ENCODE measurements at regions not wholly inside any gene's neighbourhood (a gene's known extent, or its start where the extent isn't known, plus 50 kb on each side); places are given as distances from the start of the nearest gene placed in this dataset.
"Not testable (repeated sequence)": the region's sequence is repeated elsewhere in the genome, so short reads cannot be mapped to it uniquely, and the experiment has no call there.

DNA sequence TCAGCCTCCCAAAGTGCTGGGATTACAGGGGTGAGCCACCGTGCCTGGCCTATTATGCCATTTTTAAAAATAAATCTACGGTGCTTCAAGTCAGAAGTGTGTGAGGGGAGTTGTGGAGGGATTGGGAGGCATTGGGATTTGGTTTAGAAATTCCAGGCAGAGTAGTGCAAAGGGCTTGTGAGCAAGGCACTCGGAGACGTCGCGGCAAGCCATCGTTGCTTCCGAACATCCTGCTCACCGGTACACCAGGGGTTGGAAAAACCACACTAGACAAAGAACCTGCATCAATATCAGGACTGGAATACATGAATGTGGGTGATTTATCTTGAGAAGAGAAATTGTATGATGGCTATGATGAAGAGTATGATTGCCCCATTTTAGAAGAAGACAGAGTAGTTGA, 227.0 kb downstream of the ALG10 start:
- H3K4me3 ChIP-seq (replicated peaks in 1 of 4; ENCODE audit: control extremely low read depth in 1 of 4, insufficient read depth in 1 of 4, low read depth in 3 of 4, low read length in 4 of 4): no peak overlapping the region
- TF ChIP-seq, protein P1, sequence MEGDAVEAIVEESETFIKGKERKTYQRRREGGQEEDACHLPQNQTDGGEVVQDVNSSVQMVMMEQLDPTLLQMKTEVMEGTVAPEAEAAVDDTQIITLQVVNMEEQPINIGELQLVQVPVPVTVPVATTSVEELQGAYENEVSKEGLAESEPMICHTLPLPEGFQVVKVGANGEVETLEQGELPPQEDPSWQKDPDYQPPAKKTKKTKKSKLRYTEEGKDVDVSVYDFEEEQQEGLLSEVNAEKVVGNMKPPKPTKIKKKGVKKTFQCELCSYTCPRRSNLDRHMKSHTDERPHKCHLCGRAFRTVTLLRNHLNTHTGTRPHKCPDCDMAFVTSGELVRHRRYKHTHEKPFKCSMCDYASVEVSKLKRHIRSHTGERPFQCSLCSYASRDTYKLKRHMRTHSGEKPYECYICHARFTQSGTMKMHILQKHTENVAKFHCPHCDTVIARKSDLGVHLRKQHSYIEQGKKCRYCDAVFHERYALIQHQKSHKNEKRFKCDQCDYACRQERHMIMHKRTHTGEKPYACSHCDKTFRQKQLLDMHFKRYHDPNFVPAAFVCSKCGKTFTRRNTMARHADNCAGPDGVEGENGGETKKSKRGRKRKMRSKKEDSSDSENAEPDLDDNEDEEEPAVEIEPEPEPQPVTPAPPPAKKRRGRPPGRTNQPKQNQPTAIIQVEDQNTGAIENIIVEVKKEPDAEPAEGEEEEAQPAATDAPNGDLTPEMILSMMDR (conservative IDR thresholded peaks at IDR 0.05 in 1 of 2, IDR thresholded peaks at IDR 0.05 in 1 of 2; ENCODE audit: low read depth in 1 of 2, low read length in 2 of 2): no peak
- no peak for TF ChIP-seq EZH2 (IDR thresholded peaks at IDR 0.05; ENCODE audit: low read length, missing control alignments)
- no peak overlapping the region for H3K27ac ChIP-seq (ENCODE audit: insufficient read depth, low read length)
- no peak overlapping the region for H2AFZ ChIP-seq (ENCODE audit: low read length)
- H3K9ac ChIP-seq (ENCODE audit: insufficient read depth, low read length): no peak overlapping the region
- no peaks in the 10 kb centered on the region for H3K9me3 ChIP-seq (ENCODE audit: control insufficient read depth, insufficient read depth, low read depth, low read length)
- no peaks in the 10 kb centered on the region for H4K20me1 ChIP-seq (ENCODE audit: control insufficient read depth, extremely low read depth, insufficient read depth, low read length)
- no peaks in the 10 kb centered on the region for H3K27me3 ChIP-seq (ENCODE audit: control insufficient read depth, insufficient read depth, low read length)
- H3K79me2 ChIP-seq (ENCODE audit: control insufficient read depth, insufficient read depth, low read length): no peaks in the 10 kb centered on the region
- no peak overlapping the region for H3K4me2 ChIP-seq (ENCODE audit: extremely low read depth, insufficient read depth, low read length)
- no peaks in the 10 kb centered on the region for H3K36me3 ChIP-seq (ENCODE audit: control insufficient read depth, insufficient read depth, low read length)
- no peak for DNase-seq (ENCODE audit: low read depth in 2 of 2)
- H3K4me1 ChIP-seq (ENCODE audit: control insufficient read depth, extremely low read depth, insufficient read depth, low read length): no peaks in the 10 kb centered on the region

DNA sequence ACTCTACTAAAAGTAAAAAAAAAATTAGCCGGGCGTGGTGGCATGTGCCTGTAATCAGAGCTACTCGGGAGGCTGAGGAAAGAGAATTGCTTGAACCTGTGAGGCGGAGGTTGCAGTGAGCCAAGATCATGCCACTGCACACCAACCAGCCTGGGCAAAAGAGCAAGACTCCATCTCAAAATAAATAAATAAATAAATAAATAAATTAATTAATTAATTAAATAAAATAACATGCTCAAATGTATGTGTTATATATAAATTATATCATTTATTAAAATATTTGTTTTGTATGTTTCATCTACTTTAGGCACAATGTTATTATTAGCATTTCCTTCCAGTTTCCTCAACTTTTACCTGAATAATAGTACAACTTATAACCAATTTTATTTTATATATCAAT, 229.6 kb downstream of the ALG10 start:
- H3K9ac ChIP-seq (ENCODE audit: insufficient read depth, low read length); H3K36me3 ChIP-seq (ENCODE audit: control insufficient read depth, insufficient read depth, low read length); H3K79me2 ChIP-seq (ENCODE audit: control insufficient read depth, insufficient read depth, low read length); H2AFZ ChIP-seq (ENCODE audit: low read length); H3K27me3 ChIP-seq (ENCODE audit: control insufficient read depth, insufficient read depth, low read length); H3K4me2 ChIP-seq (ENCODE audit: extremely low read depth, insufficient read depth, low read length); H3K4me3 ChIP-seq (replicated peaks in 1 of 4; ENCODE audit: control extremely low read depth in 1 of 4, insufficient read depth in 1 of 4, low read depth in 3 of 4, low read length in 4 of 4); H3K4me1 ChIP-seq (ENCODE audit: control insufficient read depth, extremely low read depth, insufficient read depth, low read length); DNase-seq (ENCODE audit: low read depth in 2 of 2); H3K27ac ChIP-seq (ENCODE audit: insufficient read depth, low read length); H3K9me3 ChIP-seq (ENCODE audit: control insufficient read depth, insufficient read depth, low read depth, low read length); H4K20me1 ChIP-seq (ENCODE audit: control insufficient read depth, extremely low read depth, insufficient read depth, low read length): not testable (repeated sequence)

DNA sequence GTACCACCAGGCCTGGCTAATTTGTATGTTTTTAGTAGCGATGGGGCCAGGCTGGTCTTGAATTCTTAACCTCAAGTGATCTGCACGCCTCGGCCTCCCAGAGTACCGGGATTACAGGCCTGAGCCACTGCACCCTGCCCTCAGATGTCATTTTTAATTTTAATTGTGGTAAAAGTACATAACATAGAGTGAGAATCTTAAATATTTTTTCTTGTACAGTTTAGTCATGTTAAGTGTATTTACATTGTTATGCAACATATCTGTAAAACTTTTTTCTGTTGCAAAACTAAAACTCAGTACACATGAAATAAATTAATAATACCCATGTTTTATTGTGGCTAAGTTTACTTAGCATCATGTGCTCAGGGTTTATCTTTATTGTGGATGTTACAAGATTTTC, 231.4 kb downstream of the ALG10 start:
- Histone ChIP-seq H3K9me3 (ENCODE audit: control insufficient read depth, insufficient read depth, low read depth, low read length) (no peaks in the 10 kb centered on the region), H3K27me3 (ENCODE audit: control insufficient read depth, insufficient read depth, low read length) (no peaks in the 10 kb centered on the region), H4K20me1 (ENCODE audit: control insufficient read depth, extremely low read depth, insufficient read depth, low read length) (no peaks in the 10 kb centered on the region), H3K4me1 (ENCODE audit: control insufficient read depth, extremely low read depth, insufficient read depth, low read length) (no peaks in the 10 kb centered on the region), H3K4me2 (ENCODE audit: extremely low read depth, insufficient read depth, low read length) (no peak overlapping the region), H3K36me3 (ENCODE audit: control insufficient read depth, insufficient read depth, low read length) (no peaks in the 10 kb centered on the region), H2AFZ (ENCODE audit: low read length) (no peak overlapping the region), H3K9ac (ENCODE audit: insufficient read depth, low read length) (no peak overlapping the region), H3K4me3 (replicated peaks in 1 of 4; ENCODE audit: control extremely low read depth in 1 of 4, insufficient read depth in 1 of 4, low read depth in 3 of 4, low read length in 4 of 4) (no peak overlapping the region), H3K27ac (ENCODE audit: insufficient read depth, low read length) (no peak overlapping the region), H3K79me2 (ENCODE audit: control insufficient read depth, insufficient read depth, low read length) (no peaks in the 10 kb centered on the region)
- TF ChIP-seq, protein P1 (conservative IDR thresholded peaks at IDR 0.05 in 1 of 2, IDR thresholded peaks at IDR 0.05 in 1 of 2; ENCODE audit: low read depth in 1 of 2, low read length in 2 of 2): no peak
- no peak for TF ChIP-seq EZH2 (IDR thresholded peaks at IDR 0.05; ENCODE audit: low read length, missing control alignments)
- no peak for DNase-seq (ENCODE audit: low read depth in 2 of 2)

DNA sequence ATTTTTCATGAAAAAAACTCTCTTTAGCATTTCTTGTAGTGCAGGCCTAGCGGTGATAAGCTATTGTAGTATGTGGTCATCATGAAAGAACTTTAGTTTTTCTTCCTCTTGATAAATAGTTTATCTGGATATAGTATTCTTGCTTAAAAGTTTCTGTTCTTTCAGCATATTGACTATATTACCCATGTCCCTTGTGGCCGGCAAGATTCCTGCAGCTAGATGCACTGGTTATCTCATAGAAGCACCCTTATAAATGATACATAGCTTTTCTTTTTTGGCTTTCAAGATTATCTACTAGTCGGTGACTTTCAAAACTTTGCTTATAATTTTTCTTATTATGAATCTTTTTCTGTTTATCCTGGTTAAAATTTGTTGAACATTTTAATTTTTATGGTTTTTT, 234.8 kb downstream of the ALG10 start:
- Histone ChIP-seq H4K20me1 (ENCODE audit: control insufficient read depth, extremely low read depth, insufficient read depth, low read length) (no peaks in the 10 kb centered on the region), H3K27ac (ENCODE audit: insufficient read depth, low read length) (no peak overlapping the region), H3K9ac (ENCODE audit: insufficient read depth, low read length) (no peak overlapping the region), H3K36me3 (ENCODE audit: control insufficient read depth, insufficient read depth, low read length) (no peaks in the 10 kb centered on the region), H3K4me3 (replicated peaks in 1 of 4; ENCODE audit: control extremely low read depth in 1 of 4, insufficient read depth in 1 of 4, low read depth in 3 of 4, low read length in 4 of 4) (no peak overlapping the region), H3K9me3 (ENCODE audit: control insufficient read depth, insufficient read depth, low read depth, low read length) (no peaks in the 10 kb centered on the region), H3K27me3 (ENCODE audit: control insufficient read depth, insufficient read depth, low read length) (no peaks in the 10 kb centered on the region), H3K4me1 (ENCODE audit: control insufficient read depth, extremely low read depth, insufficient read depth, low read length) (no peaks in the 10 kb centered on the region), H3K4me2 (ENCODE audit: extremely low read depth, insufficient read depth, low read length) (no peak overlapping the region), H2AFZ (ENCODE audit: low read length) (no peak overlapping the region), H3K79me2 (ENCODE audit: control insufficient read depth, insufficient read depth, low read length) (no peaks in the 10 kb centered on the region)
- DNase-seq (ENCODE audit: low read depth in 2 of 2): no peak
- TF ChIP-seq, protein P1 (conservative IDR thresholded peaks at IDR 0.05 in 1 of 2, IDR thresholded peaks at IDR 0.05 in 1 of 2; ENCODE audit: low read depth in 1 of 2, low read length in 2 of 2): no peak
- TF ChIP-seq EZH2 (IDR thresholded peaks at IDR 0.05; ENCODE audit: low read length, missing control alignments): no peak

DNA sequence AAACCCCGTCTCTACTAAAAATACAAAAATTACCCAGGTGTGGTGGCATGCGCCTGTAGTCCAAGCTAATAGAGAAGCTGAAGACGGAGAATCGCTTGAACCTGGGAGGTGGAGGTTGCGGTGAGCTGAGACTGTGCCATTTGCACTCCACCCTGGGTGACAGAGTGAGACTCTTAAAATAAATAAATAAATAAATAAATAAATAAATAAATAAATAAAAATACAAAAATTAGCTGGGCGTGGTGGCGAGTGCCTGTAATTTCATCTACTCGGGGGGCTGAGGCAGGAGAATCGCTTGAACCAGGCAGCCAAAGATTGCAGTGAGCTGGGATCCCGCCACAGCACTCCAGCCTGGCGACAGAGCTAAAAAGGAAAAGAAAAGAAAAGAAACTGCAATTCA, 239.8 kb downstream of the ALG10 start:
- not testable (repeated sequence) for H3K4me1 ChIP-seq (ENCODE audit: control insufficient read depth, extremely low read depth, insufficient read depth, low read length); H3K36me3 ChIP-seq (ENCODE audit: control insufficient read depth, insufficient read depth, low read length); H3K27ac ChIP-seq (ENCODE audit: insufficient read depth, low read length); H3K79me2 ChIP-seq (ENCODE audit: control insufficient read depth, insufficient read depth, low read length); H2AFZ ChIP-seq (ENCODE audit: low read length); DNase-seq (ENCODE audit: low read depth in 2 of 2); H4K20me1 ChIP-seq (ENCODE audit: control insufficient read depth, extremely low read depth, insufficient read depth, low read length); H3K4me3 ChIP-seq (replicated peaks in 1 of 4; ENCODE audit: control extremely low read depth in 1 of 4, insufficient read depth in 1 of 4, low read depth in 3 of 4, low read length in 4 of 4); H3K9me3 ChIP-seq (ENCODE audit: control insufficient read depth, insufficient read depth, low read depth, low read length); H3K4me2 ChIP-seq (ENCODE audit: extremely low read depth, insufficient read depth, low read length); H3K27me3 ChIP-seq (ENCODE audit: control insufficient read depth, insufficient read depth, low read length); H3K9ac ChIP-seq (ENCODE audit: insufficient read depth, low read length)

Measured in fibroblast of lung (primary cell).